Stimulated activated naive CD8-positive, alpha-beta T cell treated with anti-CD3 and anti-CD28 coated beads, Interleukin-15, Interleukin-2, amounts not matched to agents 100 U/mL and 50 U/mL, for 24 hours (primary cell): ENCODE measurements at regions not wholly inside any gene's neighbourhood (a gene's known extent, or its start where the extent isn't known, plus 50 kb on each side); places are given as distances from the start of the nearest gene placed in this dataset.

Experiments used
- ATAC-seq: fragments of 150-1000 bp; cut with Tn5 transposase; one replicate; pipeline ENCODE4 v1.10.0; 2021
- DNase-seq: peaks from one replicate; pipeline ENCODE4 v3.0.0; 2021

GRCh38 chr1:90494748-90495282 is 222.3 kb downstream of the BARHL2 start:
- ATAC-seq (no peak), DNase-seq (no peak)

- no peak for DNase-seq
Measured at GRCh38 chr1:90488451-90488850, 228.7 kb downstream of the BARHL2 start.

GRCh38 chr1:90486996-90487395 is 230.1 kb downstream of the BARHL2 start:
- ATAC-seq (no peak), DNase-seq (no peak)

More at GRCh38 chr1:90488451-90488850, 228.7 kb downstream of the BARHL2 start:
- ATAC-seq = no peak

- DNase-seq (no peak), ATAC-seq (no peak)
Measured at GRCh38 chr1:90486134-90486824, 230.8 kb downstream of the BARHL2 start.

GRCh38 chr1:90480271-90480835 is 236.7 kb downstream of the BARHL2 start:
- no peak for DNase-seq
- ATAC-seq = no peak

- DNase-seq = no peak
- no peak for ATAC-seq
Measured at GRCh38 chr1:90476994-90477393, 240.1 kb downstream of the BARHL2 start.

- ATAC-seq (no peak), DNase-seq (no peak)
Measured at GRCh38 chr1:90476411-90476810, 240.7 kb downstream of the BARHL2 start.

- ATAC-seq = no peak
- no peak for DNase-seq
Measured at GRCh38 chr1:90475631-90476030, 241.5 kb downstream of the BARHL2 start.

GRCh38 chr1:90474731-90475130 is 242.4 kb downstream of the BARHL2 start:
- ATAC-seq = no peak
- DNase-seq = no peak

GRCh38 chr1:90474158-90474557 is 242.9 kb downstream of the BARHL2 start:
- DNase-seq (no peak), ATAC-seq (no peak)

GRCh38 chr1:90472775-90473174 is 244.3 kb downstream of the BARHL2 start:
- no peak for ATAC-seq
- no peak for DNase-seq

GRCh38 chr1:90459570-90459969 is 257.5 kb downstream of the BARHL2 start:
- ATAC-seq (no peak), DNase-seq (no peak)

- DNase-seq (no peak), ATAC-seq (no peak)
Measured at GRCh38 chr1:90457985-90458384, 259.1 kb downstream of the BARHL2 start.

GRCh38 chr1:90452491-90452890 is 264.6 kb downstream of the BARHL2 start:
- no peak for DNase-seq
- ATAC-seq = no peak

- ATAC-seq (no peak), DNase-seq (no peak)
Measured at GRCh38 chr1:90443354-90443753, 273.7 kb downstream of the BARHL2 start.

GRCh38 chr1:90435351-90435750 is 281.8 kb downstream of the BARHL2 start:
- DNase-seq (no peak), ATAC-seq (no peak)

GRCh38 chr1:90434460-90434859 is 282.6 kb downstream of the BARHL2 start:
- ATAC-seq = no peak

GRCh38 chr1:90417126-90417525 is 300.0 kb downstream of the BARHL2 start:
- no peak for DNase-seq
- ATAC-seq = no peak

More at GRCh38 chr1:90434460-90434859, 282.6 kb downstream of the BARHL2 start:
- no peak for DNase-seq

- DNase-seq = no peak
- ATAC-seq = no peak
Measured at GRCh38 chr1:90414201-90414600, 302.9 kb downstream of the BARHL2 start.

- ATAC-seq (no peak), DNase-seq (no peak)
Measured at GRCh38 chr1:90413519-90413918, 303.6 kb downstream of the BARHL2 start.

- DNase-seq (no peak), ATAC-seq (no peak)
Measured at GRCh38 chr1:90412563-90412962, 304.5 kb downstream of the BARHL2 start.

GRCh38 chr1:90411185-90411584 is 305.9 kb downstream of the BARHL2 start:
- ATAC-seq (no peak), DNase-seq (no peak)

- no peak for DNase-seq
Measured at GRCh38 chr1:90407737-90408136, 309.4 kb downstream of the BARHL2 start.

GRCh38 chr1:90405726-90406125 is 311.4 kb downstream of the BARHL2 start:
- ATAC-seq (no peak), DNase-seq (no peak)

More at GRCh38 chr1:90407737-90408136, 309.4 kb downstream of the BARHL2 start:
- ATAC-seq = no peak
